GM21381 (cell line): ENCODE measurements at regions not wholly inside any gene's neighbourhood (a gene's known extent, or its start where the extent isn't known, plus 50 kb on each side); places are given as distances from the start of the nearest gene placed in this dataset.

Experiments
- ATAC-seq: cut with Tn5 transposase; IDR thresholded peaks from one replicate; pipeline ENCODE4 v1.9.1; 2021; ENCODE audit warnings: mild to moderate bottlenecking, moderate library complexity; ENCODE audit not compliant: unreplicated experiment

- no peak for ATAC-seq
Observed at GRCh38 chr20:10724449-10725173, 50.8 kb upstream of the JAG1 start.

DNA sequence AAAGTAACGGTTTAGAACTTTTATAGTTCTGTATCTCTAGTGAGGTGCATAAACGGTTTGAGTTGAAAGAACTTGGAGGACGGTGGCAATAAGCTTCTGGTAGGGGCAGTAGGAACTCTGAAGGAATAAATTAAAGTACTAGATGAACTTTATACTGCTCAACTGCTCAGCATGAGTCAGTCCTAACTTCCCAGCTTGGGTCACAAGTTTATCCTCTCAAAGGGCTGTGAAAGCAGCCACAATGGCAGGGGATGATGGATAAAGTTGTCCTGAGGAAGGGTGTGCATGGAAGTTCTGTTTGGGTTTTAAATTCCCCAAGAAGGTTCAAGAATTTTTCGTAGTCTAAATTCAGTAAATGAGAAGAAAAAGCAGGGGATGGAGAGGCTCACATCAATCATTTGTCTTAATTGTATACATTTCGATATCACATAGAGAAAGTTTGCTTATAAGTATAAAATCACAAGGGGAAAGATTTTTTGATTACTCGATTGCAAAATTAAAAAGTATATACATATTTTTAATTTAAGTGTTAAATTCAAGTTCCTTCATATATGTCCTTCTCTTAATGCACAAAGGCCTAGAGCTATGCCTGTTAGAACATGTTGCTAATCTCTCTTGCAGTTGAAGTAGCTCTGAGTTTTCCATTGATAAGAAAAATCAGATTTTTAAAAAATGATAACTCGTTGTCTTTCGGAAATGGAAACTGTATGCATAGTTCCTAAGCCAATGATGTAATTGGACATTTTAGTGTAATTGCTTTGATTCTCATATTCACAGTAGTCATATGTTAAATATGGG lies 55.3 kb upstream of the JAG1 start:
- no peak for ATAC-seq

GRCh38 chr20:10729785-10730184 lies 56.0 kb upstream of the JAG1 start:
- ATAC-seq = no peak

DNA sequence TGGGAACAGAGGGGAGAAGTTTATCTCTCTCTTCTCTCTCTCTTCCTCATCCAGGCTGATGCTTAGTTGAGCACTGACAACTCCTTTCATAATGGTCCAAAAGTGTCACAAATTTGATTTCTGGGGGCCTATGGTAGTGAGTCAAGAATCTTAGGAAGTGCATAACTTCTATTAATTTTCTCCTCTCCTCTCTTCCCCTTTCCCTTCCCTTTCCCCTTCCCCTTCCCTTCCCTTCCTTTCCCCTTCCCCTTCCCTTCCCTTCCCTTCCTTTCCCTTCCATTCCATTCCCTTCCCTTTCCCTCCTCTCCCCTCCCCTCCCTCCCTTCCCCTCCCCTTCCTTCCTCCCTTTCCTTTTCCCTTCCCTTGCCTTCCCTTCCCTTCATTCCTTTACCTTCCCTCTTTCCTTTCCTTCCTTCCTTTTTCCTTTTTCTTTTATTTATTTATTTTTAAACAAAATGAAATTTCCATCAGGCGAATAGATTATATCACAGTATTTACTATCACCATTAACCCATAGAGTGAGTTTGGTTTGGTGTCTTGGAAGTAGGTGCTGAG lies 56.9 kb upstream of the JAG1 start:
- no peak for ATAC-seq

DNA sequence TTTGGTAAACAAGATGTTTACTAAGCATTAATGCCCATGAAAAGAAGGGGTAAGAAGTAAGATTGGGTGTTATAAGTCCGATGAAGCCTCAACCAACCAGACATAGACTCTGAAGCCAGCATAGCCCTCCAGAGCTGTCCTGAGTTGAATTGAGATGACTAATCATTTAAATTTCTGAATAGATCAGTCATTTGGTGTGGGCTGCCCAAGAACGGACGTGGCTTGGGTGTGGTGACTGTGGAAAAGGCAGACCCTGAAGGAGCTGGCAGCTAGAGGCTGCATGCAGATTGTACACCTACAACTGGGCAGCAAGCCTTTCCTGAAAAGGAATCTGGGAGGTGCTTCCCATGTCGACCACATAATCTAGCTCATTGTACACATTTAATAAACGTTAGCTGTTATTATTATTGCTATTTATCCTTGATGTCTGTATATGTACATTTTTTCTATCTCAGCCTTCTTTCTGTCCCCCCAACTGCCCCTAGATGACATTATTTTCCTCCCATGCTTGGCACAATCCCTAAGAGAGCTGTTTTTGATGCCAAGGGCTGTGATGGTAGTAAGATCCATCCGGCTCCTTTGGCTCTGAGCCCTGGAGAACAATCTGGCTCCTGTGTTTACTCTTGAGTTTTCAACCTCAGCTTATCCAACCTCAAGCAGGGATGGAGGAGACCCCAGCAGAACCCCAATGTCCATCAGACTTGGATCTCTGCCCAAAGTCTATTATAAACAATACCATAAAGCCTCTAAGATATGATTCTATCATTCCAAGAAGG lies 57.6 kb upstream of the JAG1 start:
- ATAC-seq = no peak

- ATAC-seq = no peak
Observed at GRCh38 chr20:10733122-10733521, 59.3 kb upstream of the JAG1 start.

GRCh38 chr20:10735195-10735949 lies 61.6 kb upstream of the JAG1 start:
- no peak for ATAC-seq

GRCh38 chr20:10739134-10739533 lies 65.3 kb upstream of the JAG1 start:
- no peak for ATAC-seq

DNA sequence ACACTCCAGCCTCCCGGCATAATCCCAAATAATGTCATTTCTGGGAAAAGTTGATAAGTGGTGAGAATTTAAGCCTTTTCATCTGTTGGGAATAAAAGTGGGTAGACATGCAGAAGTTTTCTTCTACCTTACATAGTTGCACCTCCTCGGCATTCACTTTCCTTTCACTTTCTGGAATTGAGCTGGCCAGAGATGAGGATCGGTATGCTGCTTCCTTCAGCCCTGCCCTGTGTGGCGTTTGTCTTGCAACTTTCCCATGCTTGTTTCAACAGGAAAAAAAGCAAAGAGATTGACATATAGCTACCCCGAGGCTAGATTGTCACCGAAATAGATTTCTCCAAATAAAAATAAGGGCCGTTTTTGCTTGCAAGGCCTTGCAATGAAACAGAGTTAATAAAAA lies 65.8 kb upstream of the JAG1 start:
- no peak for ATAC-seq

DNA sequence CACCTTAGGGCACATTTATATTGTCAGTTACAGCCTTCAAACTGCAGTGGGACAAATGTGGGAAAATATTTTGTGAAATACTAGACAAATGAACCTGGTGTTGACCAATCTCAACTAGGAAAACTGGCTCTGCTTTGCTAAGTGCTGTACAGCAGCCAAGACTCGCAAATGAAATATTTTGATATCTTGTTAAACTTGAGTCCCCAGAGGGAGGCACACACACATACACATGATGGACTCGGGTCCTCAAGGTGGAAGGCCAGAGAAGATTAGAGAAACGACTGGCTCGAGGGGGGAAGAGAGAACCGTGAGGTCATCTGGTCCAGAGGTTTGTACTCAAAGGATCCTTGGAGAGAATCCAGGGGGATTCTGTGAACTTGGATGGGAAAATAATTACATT lies 67.3 kb upstream of the JAG1 start:
- no peak for ATAC-seq

DNA sequence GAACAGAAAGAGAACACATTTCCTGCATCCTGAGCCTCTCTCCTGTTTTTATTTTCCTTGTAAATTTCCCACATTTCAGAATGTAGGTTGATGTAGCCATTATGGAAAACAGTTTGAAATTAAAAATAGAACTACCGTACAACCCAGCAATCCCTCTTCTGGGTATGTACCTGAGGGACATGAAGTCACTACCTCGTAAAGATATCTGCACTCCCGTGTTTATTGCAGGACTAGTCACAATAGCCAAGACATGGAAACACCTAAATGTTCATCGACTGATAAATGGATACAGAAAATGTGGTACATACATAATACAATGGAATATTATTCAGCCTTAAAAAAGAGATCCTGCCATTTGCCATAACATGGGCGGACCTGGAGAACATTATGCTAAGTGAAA lies 72.0 kb upstream of the JAG1 start:
- no peak for ATAC-seq

DNA sequence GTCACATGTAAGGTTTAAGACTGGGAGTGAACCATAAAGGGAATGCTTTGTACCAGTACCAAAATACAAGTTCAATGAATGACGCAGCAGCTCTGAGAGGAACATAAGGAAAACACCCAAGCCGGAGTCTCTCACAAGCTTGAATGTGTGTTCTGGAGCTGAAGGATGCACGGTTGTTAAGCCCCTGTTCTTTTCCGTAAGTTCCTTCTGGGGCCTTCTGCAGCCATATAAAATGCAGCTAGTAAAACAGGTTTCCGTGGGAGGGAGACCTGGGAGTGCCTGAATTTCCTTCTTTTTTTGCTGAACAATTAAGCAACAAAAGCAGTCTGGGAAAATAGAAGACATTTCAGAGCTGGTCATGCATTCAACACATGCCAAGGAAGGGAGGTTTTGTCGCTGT lies 73.2 kb upstream of the JAG1 start:
- ATAC-seq = no peak

DNA sequence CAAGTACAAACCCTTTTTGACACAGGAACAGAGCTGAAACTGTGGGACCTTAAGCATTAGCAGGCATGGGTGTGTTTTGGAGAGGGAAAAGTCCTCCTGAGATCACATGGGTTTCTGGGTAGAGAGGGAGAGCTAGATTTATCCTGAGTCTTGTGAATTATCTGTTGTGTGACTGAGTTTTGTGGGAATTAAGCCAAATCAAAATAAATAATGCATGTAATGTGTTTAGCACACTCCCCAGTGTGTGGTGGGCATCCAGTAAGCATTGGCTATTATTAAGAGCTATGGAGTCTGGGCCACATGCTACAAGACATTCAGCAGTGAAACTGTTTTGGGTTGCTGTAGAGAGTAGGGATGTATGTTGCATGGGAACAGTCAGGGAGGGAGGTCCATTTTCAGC lies 75.3 kb upstream of the JAG1 start:
- ATAC-seq = no peak

DNA sequence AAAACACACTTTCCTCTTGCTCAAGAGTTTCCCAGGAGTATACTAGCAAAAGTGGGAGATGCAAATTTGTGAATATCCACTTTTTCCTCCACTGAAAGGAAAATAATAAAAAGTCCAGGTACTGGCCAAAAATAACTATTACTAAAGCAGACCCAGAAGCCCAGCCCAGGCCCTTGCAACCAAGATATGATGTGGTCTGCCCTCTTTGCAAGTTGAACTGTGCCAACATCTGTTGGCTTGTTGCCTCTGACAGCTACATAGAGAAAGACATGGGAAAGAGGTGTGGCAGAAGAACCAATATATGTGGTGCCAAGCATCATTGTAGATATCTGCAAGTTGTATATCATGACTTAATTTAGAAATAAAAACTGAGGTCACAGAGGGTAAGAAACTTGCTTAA lies 78.4 kb upstream of the JAG1 start:
- no peak for ATAC-seq

- no peak for ATAC-seq
Observed at GRCh38 chr20:10754824-10755223, 81.0 kb upstream of the JAG1 start.

GRCh38 chr20:10758446-10758845 lies 84.6 kb upstream of the JAG1 start:
- ATAC-seq = no peak

- ATAC-seq = no peak
Observed at GRCh38 chr20:10761232-10761631, 87.4 kb upstream of the JAG1 start.

- no peak for ATAC-seq
Observed at GRCh38 chr20:10761786-10762185, 88.0 kb upstream of the JAG1 start.

GRCh38 chr20:10762216-10762615 lies 88.4 kb upstream of the JAG1 start:
- no peak for ATAC-seq

GRCh38 chr20:10763112-10763511 lies 89.3 kb upstream of the JAG1 start:
- ATAC-seq = no peak

DNA sequence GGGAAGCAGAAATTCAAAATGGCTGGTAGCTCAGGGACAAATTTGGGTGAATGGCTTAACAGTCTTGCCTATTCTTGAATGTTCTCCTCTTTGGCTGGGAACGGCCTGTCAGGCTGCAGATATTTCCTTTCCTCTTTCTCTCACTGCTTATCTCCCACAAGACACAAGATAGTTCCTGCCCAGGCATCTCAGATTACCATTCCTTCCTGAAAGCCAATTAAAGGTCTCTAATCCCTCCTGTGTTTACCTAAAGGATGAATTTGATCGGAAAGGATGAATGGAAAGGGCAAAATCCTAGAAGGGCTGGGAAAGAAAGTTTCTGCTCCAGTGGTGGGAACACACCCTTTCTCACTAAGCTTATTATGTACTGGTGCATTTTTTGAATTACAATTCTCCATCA lies 95.9 kb upstream of the JAG1 start:
- ATAC-seq = no peak
